ENCODE measurements at regions not wholly inside any gene's neighbourhood (a gene's known extent, or its start where the extent isn't known, plus 50 kb on each side); places are given as distances from the start of the nearest gene placed in this dataset.

- 92% methylated on average over 2 of the region's 3 CpGs; no CpG with 5 or more reads in 1 of the 2 experiments for WGBS, 2 experiments (ENCODE audit: insufficient coverage in 1 of 2, insufficient read length in 1 of 2)
- Histone ChIP-seq H3K27ac (ENCODE audit: low read depth, low read length) (no peak overlapping the region), H3K9ac (ENCODE audit: extremely low read depth, low read length, poor library complexity, severe bottlenecking) (no peak overlapping the region), H3K4me3 (ENCODE audit: low read length) (no peak overlapping the region), H3K27me3 (ENCODE audit: control insufficient read depth, insufficient read depth, low read length, poor library complexity, severe bottlenecking) (no peaks in the 10 kb centered on the region), H3K9me3 (ENCODE audit: control insufficient read depth, low read length) (no peaks in the 10 kb centered on the region), H3K4me1 (ENCODE audit: control insufficient read depth, insufficient read depth, low read length) (no peaks in the 10 kb centered on the region), H3K36me3 (ENCODE audit: control insufficient read depth, insufficient read depth, low read length) (no peaks in the 10 kb centered on the region)
- H3K4me3 Mint-ChIP-seq, result no peak overlapping the region
- H3K27ac Mint-ChIP-seq, result no peak overlapping the region
- no peak for DNase-seq
- no peak for TF ChIP-seq CTCF (conservative IDR thresholded peaks at IDR 0.05)
- no peaks in the 10 kb centered on the region for H3K36me3 Mint-ChIP-seq (ENCODE audit: low read depth)
- no peaks in the 10 kb centered on the region for H3K27me3 Mint-ChIP-seq (ENCODE audit: insufficient read depth)
- no peaks in the 10 kb centered on the region for H3K4me1 Mint-ChIP-seq
- no peaks in the 10 kb centered on the region for H3K9me3 Mint-ChIP-seq
Observed at GRCh38 chr7:53539558-53539957, 504.1 kb downstream of the POM121L12 start.

GRCh38 chr7:53541475-53541874 is 506.0 kb downstream of the POM121L12 start:
- no peaks in the 10 kb centered on the region for H3K4me1 ChIP-seq (ENCODE audit: control insufficient read depth, insufficient read depth, low read length)
- Mint-ChIP-seq H3K36me3 (ENCODE audit: low read depth) (no peaks in the 10 kb centered on the region), H3K27me3 (ENCODE audit: insufficient read depth) (no peaks in the 10 kb centered on the region), H3K4me1 (no peaks in the 10 kb centered on the region), H3K27ac (no peak overlapping the region), H3K9me3 (no peaks in the 10 kb centered on the region), H3K4me3 (no peak overlapping the region)
- no peak overlapping the region for H3K27ac ChIP-seq (ENCODE audit: low read depth, low read length)
- 83 to 84% methylated on average over 2 of the region's 2 CpGs for WGBS, 2 experiments (ENCODE audit: insufficient coverage in 1 of 2, insufficient read length in 1 of 2)
- no peak for TF ChIP-seq CTCF (conservative IDR thresholded peaks at IDR 0.05)
- no peaks in the 10 kb centered on the region for H3K27me3 ChIP-seq (ENCODE audit: control insufficient read depth, insufficient read depth, low read length, poor library complexity, severe bottlenecking)
- no peak for DNase-seq
- H3K4me3 ChIP-seq (ENCODE audit: low read length), result no peak overlapping the region
- no peaks in the 10 kb centered on the region for H3K36me3 ChIP-seq (ENCODE audit: control insufficient read depth, insufficient read depth, low read length)
- H3K9me3 ChIP-seq (ENCODE audit: control insufficient read depth, low read length), result no peaks in the 10 kb centered on the region
- no peak overlapping the region for H3K9ac ChIP-seq (ENCODE audit: extremely low read depth, low read length, poor library complexity, severe bottlenecking)

- Mint-ChIP-seq H3K4me1 (no peaks in the 10 kb centered on the region), H3K36me3 (ENCODE audit: low read depth) (no peaks in the 10 kb centered on the region)
- 94 to 100% methylated on average over 2 to 4 of the region's 5 CpGs for WGBS, 2 experiments (ENCODE audit: insufficient coverage in 1 of 2, insufficient read length in 1 of 2)
Observed at GRCh38 chr7:53542157-53542556, 506.7 kb downstream of the POM121L12 start.

More at GRCh38 chr7:53542157-53542556, 506.7 kb downstream of the POM121L12 start:
- no peaks in the 10 kb centered on the region for H3K9me3 Mint-ChIP-seq
- H3K9me3 ChIP-seq (ENCODE audit: control insufficient read depth, low read length), result no peaks in the 10 kb centered on the region
- no peak for DNase-seq
- TF ChIP-seq CTCF (conservative IDR thresholded peaks at IDR 0.05), result no peak
- H3K27me3 Mint-ChIP-seq (ENCODE audit: insufficient read depth), result no peaks in the 10 kb centered on the region
- H3K36me3 ChIP-seq (ENCODE audit: control insufficient read depth, insufficient read depth, low read length), result no peaks in the 10 kb centered on the region
- H3K4me1 ChIP-seq (ENCODE audit: control insufficient read depth, insufficient read depth, low read length), result no peaks in the 10 kb centered on the region
- H3K9ac ChIP-seq (ENCODE audit: extremely low read depth, low read length, poor library complexity, severe bottlenecking), result no peak overlapping the region
- H3K4me3 ChIP-seq (ENCODE audit: low read length), result no peak overlapping the region
- H3K27ac Mint-ChIP-seq, result no peak overlapping the region
- H3K4me3 Mint-ChIP-seq, result no peak overlapping the region
- H3K27ac ChIP-seq (ENCODE audit: low read depth, low read length), result no peak overlapping the region
- no peaks in the 10 kb centered on the region for H3K27me3 ChIP-seq (ENCODE audit: control insufficient read depth, insufficient read depth, low read length, poor library complexity, severe bottlenecking)
